B cell (primary cell): ENCODE measurements at regions not wholly inside any gene's neighbourhood (a gene's known extent, or its start where the extent isn't known, plus 50 kb on each side); places are given as distances from the start of the nearest gene placed in this dataset.

Experiments used
- CTCF ChIP-seq: fragments of 200-600 bp; IDR thresholded peaks from one replicate; pipeline ENCODE4 v1.8.0; 2022; ENCODE audit warnings: antibody characterized with exemption, mild to moderate bottlenecking
- EZH2 ChIP-seq: IDR thresholded peaks from 2 replicates; pipeline ENCODE4 v1.6.1; 2012; ENCODE audit warnings: borderline replicate concordance, low read depth, mild to moderate bottlenecking, moderate library complexity, low read length; ENCODE audit not compliant: insufficient read depth, poor library complexity, severe bottlenecking

DNA sequence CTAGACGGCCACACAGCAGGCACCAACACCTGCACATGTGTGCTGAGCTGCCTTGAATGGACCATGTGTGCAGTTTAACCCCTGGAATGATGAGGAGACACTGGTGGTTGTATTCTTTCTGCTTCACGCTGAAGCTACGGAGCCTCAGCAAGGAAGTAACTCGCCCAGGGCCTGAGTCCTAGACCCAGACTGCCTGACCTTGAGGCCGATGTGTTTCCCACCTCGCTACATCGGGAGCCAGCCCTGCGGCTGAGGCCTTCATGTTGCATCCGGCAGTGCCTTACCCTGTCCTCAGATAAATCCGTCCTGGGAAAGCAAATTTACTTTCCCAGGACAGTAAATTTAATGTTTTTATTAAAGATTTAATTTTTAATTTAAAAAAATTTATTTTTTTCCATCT is 110.0 kb upstream of the MTHFD1L start:
- TF ChIP-seq CTCF (no peak), EZH2 (no peak)
